H1 (cell line): ENCODE measurements at regions not wholly inside any gene's neighbourhood (a gene's known extent, or its start where the extent isn't known, plus 50 kb on each side); places are given as distances from the start of the nearest gene placed in this dataset.

Experiments used
- BACH1 ChIP-seq: IDR thresholded peaks from 2 replicates; pipeline ENCODE4 v1.6.1; 2012; ENCODE audit warnings: low read length, improper control_type of control experiment
- CREB1 ChIP-seq: IDR thresholded peaks from 2 replicates; pipeline ENCODE4 v1.6.1; 2012; ENCODE audit warnings: inconsistent platforms
- JUN ChIP-seq: IDR thresholded peaks from 2 replicates; pipeline ENCODE4 v1.6.1; 2011; ENCODE audit warnings: low read depth, mild to moderate bottlenecking, improper control_type of control experiment, low read length
- SAP30 ChIP-seq: fragments of 300-600 bp; sonication (generic); IDR thresholded peaks from 2 replicates; pipeline ENCODE4 v1.7.1; 2012; ENCODE audit warnings: low read length, moderate library complexity, mild to moderate bottlenecking, inconsistent platforms; ENCODE audit not compliant: insufficient read depth, insufficient replicate concordance
- SIX5 ChIP-seq: IDR thresholded peaks from 2 replicates; pipeline ENCODE4 v1.6.1; 2011; ENCODE audit warnings: mild to moderate bottlenecking, low read depth, low read length
- TAF7 ChIP-seq: optimal IDR thresholded peaks from 2 replicates; pipeline ENCODE3; 2011; ENCODE audit warnings: low read depth, mild to moderate bottlenecking, inconsistent platforms, low read length, moderate library complexity, borderline replicate concordance
- TF ChIP-seq, protein P1 (sequence below): fragments of 300-600 bp; sonication (generic); IDR thresholded peaks from 2 replicates; pipeline ENCODE4 v1.7.1; 2012; ENCODE audit warnings: low read length, moderate library complexity, mild to moderate bottlenecking, inconsistent platforms; ENCODE audit not compliant: insufficient replicate concordance

- TF ChIP-seq, protein P1, sequence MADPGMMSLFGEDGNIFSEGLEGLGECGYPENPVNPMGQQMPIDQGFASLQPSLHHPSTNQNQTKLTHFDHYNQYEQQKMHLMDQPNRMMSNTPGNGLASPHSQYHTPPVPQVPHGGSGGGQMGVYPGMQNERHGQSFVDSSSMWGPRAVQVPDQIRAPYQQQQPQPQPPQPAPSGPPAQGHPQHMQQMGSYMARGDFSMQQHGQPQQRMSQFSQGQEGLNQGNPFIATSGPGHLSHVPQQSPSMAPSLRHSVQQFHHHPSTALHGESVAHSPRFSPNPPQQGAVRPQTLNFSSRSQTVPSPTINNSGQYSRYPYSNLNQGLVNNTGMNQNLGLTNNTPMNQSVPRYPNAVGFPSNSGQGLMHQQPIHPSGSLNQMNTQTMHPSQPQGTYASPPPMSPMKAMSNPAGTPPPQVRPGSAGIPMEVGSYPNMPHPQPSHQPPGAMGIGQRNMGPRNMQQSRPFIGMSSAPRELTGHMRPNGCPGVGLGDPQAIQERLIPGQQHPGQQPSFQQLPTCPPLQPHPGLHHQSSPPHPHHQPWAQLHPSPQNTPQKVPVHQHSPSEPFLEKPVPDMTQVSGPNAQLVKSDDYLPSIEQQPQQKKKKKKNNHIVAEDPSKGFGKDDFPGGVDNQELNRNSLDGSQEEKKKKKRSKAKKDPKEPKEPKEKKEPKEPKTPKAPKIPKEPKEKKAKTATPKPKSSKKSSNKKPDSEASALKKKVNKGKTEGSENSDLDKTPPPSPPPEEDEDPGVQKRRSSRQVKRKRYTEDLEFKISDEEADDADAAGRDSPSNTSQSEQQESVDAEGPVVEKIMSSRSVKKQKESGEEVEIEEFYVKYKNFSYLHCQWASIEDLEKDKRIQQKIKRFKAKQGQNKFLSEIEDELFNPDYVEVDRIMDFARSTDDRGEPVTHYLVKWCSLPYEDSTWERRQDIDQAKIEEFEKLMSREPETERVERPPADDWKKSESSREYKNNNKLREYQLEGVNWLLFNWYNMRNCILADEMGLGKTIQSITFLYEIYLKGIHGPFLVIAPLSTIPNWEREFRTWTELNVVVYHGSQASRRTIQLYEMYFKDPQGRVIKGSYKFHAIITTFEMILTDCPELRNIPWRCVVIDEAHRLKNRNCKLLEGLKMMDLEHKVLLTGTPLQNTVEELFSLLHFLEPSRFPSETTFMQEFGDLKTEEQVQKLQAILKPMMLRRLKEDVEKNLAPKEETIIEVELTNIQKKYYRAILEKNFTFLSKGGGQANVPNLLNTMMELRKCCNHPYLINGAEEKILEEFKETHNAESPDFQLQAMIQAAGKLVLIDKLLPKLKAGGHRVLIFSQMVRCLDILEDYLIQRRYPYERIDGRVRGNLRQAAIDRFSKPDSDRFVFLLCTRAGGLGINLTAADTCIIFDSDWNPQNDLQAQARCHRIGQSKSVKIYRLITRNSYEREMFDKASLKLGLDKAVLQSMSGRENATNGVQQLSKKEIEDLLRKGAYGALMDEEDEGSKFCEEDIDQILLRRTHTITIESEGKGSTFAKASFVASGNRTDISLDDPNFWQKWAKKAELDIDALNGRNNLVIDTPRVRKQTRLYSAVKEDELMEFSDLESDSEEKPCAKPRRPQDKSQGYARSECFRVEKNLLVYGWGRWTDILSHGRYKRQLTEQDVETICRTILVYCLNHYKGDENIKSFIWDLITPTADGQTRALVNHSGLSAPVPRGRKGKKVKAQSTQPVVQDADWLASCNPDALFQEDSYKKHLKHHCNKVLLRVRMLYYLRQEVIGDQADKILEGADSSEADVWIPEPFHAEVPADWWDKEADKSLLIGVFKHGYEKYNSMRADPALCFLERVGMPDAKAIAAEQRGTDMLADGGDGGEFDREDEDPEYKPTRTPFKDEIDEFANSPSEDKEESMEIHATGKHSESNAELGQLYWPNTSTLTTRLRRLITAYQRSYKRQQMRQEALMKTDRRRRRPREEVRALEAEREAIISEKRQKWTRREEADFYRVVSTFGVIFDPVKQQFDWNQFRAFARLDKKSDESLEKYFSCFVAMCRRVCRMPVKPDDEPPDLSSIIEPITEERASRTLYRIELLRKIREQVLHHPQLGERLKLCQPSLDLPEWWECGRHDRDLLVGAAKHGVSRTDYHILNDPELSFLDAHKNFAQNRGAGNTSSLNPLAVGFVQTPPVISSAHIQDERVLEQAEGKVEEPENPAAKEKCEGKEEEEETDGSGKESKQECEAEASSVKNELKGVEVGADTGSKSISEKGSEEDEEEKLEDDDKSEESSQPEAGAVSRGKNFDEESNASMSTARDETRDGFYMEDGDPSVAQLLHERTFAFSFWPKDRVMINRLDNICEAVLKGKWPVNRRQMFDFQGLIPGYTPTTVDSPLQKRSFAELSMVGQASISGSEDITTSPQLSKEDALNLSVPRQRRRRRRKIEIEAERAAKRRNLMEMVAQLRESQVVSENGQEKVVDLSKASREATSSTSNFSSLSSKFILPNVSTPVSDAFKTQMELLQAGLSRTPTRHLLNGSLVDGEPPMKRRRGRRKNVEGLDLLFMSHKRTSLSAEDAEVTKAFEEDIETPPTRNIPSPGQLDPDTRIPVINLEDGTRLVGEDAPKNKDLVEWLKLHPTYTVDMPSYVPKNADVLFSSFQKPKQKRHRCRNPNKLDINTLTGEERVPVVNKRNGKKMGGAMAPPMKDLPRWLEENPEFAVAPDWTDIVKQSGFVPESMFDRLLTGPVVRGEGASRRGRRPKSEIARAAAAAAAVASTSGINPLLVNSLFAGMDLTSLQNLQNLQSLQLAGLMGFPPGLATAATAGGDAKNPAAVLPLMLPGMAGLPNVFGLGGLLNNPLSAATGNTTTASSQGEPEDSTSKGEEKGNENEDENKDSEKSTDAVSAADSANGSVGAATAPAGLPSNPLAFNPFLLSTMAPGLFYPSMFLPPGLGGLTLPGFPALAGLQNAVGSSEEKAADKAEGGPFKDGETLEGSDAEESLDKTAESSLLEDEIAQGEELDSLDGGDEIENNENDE = no peak
- TF ChIP-seq CREB1 (no peak), JUN (no peak), BACH1 (no peak), SIX5 (no peak), TAF7 (no peak), SAP30 (no peak)
These were observed 150.6 kb upstream of the AFDN start (continued) for GRCh38 chr6:167676000-167676665.
